Endodermal cell (in vitro differentiated cells): ENCODE measurements at regions not wholly inside any gene's neighbourhood (a gene's known extent, or its start where the extent isn't known, plus 50 kb on each side); places are given as distances from the start of the nearest gene placed in this dataset.

Experiments
- DNase-seq: peaks from one replicate; pipeline ENCODE4 v3.0.0-alpha.2; 2017
- H3K27ac ChIP-seq: 2 replicates; pipeline ENCODE4 v1.5.1; 2013; ENCODE audit warnings: mild to moderate bottlenecking, low read depth, low read length, moderate library complexity
- H3K27me3 ChIP-seq: 2 replicates; pipeline ENCODE4 v1.6.1; 2013; ENCODE audit warnings: mild to moderate bottlenecking, low read length, moderate library complexity; ENCODE audit not compliant: insufficient read depth, control insufficient read depth, poor library complexity, severe bottlenecking
- H3K36me3 ChIP-seq: 2 replicates; pipeline ENCODE4 v1.7.0; 2013; ENCODE audit warnings: mild to moderate bottlenecking, low read length, moderate library complexity; ENCODE audit not compliant: control insufficient read depth, insufficient read depth
- H3K4me1 ChIP-seq: one replicate; pipeline ENCODE4 v1.7.0; 2013; ENCODE audit warnings: low read length; ENCODE audit not compliant: control insufficient read depth, insufficient read depth
- H3K4me3 ChIP-seq: 2 replicates; pipeline ENCODE4 v1.5.1; 2013; ENCODE audit warnings: mild to moderate bottlenecking, low read length, moderate library complexity
- H3K9ac ChIP-seq: 2 replicates; pipeline ENCODE4 v1.6.1; 2013; ENCODE audit warnings: mild to moderate bottlenecking, low read length, moderate library complexity; ENCODE audit not compliant: poor library complexity, severe bottlenecking; ENCODE audit errors: extremely low read depth
- H3K9me3 ChIP-seq: 2 replicates; pipeline ENCODE4 v1.6.1; 2013; ENCODE audit warnings: mild to moderate bottlenecking, low read length, moderate library complexity; ENCODE audit not compliant: control insufficient read depth
- H3K27ac Mint-ChIP-seq: 2 replicates; pipeline ENCODE4 v1.8.0; 2020; ENCODE audit warnings: mixed read lengths
- H3K27me3 Mint-ChIP-seq: 2 replicates; pipeline ENCODE4 v1.8.0; 2021; ENCODE audit warnings: mild to moderate bottlenecking, mixed read lengths; ENCODE audit not compliant: insufficient read depth
- H3K36me3 Mint-ChIP-seq: 2 replicates; pipeline ENCODE4 v1.8.0; 2020; ENCODE audit warnings: low read depth, mixed read lengths
- H3K4me1 Mint-ChIP-seq: 2 replicates; pipeline ENCODE4 v1.8.0; 2020; ENCODE audit warnings: mixed read lengths
- H3K4me3 Mint-ChIP-seq: 2 replicates; pipeline ENCODE4 v1.8.0; 2020; ENCODE audit warnings: mild to moderate bottlenecking, moderate library complexity, mixed read lengths
- H3K9me3 Mint-ChIP-seq: 2 replicates; pipeline ENCODE4 v1.8.0; 2020; ENCODE audit warnings: mild to moderate bottlenecking, mixed read lengths
- WGBS, 2 experiments: methylation state at CpG; one replicate each; pipeline versions ENCODE4 v1.1.5 to v1.1.7; 2013; ENCODE audit warnings: missing lambda C conversion rate in 2 of 2, mixed read lengths in 1 of 2; ENCODE audit not compliant: insufficient coverage in 1 of 2, insufficient read length in 1 of 2; 5-methylcytosine and 5-hydroxymethylcytosine counted together
- TF ChIP-seq, protein P1 (sequence below): fragments of 200-600 bp; sonication (generic); conservative IDR thresholded peaks from 2 replicates; pipeline ENCODE4 v1.5.0; 2021; ENCODE audit warnings: antibody characterized with exemption, mild to moderate bottlenecking

DNA sequence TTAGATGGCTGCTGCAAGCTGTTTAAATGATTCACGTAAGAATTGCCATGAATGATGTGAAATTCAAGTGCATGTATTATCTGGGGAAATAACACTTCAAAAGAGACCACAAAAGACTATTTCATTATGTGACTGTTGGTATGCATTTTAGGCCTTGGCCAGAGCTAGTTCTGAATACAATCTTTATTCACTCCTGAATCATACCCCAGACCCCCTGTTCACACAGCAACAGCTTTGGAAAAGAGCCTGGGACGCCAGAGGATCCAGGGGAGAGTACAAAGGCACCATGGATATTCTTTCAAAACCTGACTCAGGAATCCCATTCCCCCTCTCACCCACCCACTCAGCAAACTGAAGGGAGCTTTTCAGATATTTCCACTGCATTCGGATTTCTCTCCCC, 377.1 kb upstream of the DPP6 start:
- Mint-ChIP-seq H3K4me1 (no peaks in the 10 kb centered on the region), H3K4me3 (no peak overlapping the region), H3K36me3 (peaks cover 5% of the 10 kb centered on the region), H3K9me3 (peaks cover 59% of the 10 kb centered on the region), H3K27me3 (no peaks in the 10 kb centered on the region), H3K27ac (no peak overlapping the region)
- H3K9me3 ChIP-seq: peaks cover 80% of the 10 kb centered on the region
- H3K9ac ChIP-seq: no peak overlapping the region
- no peak for DNase-seq
- no peaks in the 10 kb centered on the region for H3K27me3 ChIP-seq
- H3K4me3 ChIP-seq: no peak overlapping the region
- 20 to 56% methylated on average over 1 to 3 of the region's 3 CpGs for WGBS, 2 experiments
- H3K36me3 ChIP-seq: no peaks in the 10 kb centered on the region
- H3K4me1 ChIP-seq: no peaks in the 10 kb centered on the region
- no peak overlapping the region for H3K27ac ChIP-seq
- TF ChIP-seq, protein P1, sequence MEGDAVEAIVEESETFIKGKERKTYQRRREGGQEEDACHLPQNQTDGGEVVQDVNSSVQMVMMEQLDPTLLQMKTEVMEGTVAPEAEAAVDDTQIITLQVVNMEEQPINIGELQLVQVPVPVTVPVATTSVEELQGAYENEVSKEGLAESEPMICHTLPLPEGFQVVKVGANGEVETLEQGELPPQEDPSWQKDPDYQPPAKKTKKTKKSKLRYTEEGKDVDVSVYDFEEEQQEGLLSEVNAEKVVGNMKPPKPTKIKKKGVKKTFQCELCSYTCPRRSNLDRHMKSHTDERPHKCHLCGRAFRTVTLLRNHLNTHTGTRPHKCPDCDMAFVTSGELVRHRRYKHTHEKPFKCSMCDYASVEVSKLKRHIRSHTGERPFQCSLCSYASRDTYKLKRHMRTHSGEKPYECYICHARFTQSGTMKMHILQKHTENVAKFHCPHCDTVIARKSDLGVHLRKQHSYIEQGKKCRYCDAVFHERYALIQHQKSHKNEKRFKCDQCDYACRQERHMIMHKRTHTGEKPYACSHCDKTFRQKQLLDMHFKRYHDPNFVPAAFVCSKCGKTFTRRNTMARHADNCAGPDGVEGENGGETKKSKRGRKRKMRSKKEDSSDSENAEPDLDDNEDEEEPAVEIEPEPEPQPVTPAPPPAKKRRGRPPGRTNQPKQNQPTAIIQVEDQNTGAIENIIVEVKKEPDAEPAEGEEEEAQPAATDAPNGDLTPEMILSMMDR: no peak

DNA sequence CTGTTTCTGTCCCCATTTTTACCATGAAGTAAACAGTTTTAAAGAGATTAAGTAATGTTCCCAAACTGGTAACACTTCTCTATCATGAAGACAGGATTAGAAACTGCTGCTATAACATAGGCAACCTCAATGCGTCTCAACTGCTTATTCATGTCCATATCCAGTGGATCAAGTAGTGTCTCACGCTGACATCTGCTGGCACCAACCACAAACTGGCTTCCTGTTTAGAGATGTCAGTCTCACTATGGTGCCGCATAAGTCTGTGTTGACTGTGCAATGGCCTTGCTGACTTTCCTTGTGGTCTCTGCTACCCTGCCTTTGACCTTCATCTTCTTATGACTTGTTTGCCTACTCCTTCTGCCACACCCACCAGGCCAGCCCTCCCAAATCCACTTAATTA, 369.6 kb upstream of the DPP6 start:
- Histone ChIP-seq H3K27ac (no peak overlapping the region), H3K9ac (no peak overlapping the region), H3K4me1 (no peaks in the 10 kb centered on the region), H3K36me3 (no peaks in the 10 kb centered on the region), H3K9me3 (peaks cover 84% of the 10 kb centered on the region), H3K27me3 (no peaks in the 10 kb centered on the region), H3K4me3 (no peak overlapping the region)
- peak; percentile 66 for DNase-seq
- WGBS, 2 experiments: 75 to 79% methylated on average over 3 of the region's 3 CpGs
- H3K9me3 Mint-ChIP-seq: peaks cover 16% of the 10 kb centered on the region
- H3K27ac Mint-ChIP-seq: no peak overlapping the region
- no peak overlapping the region for H3K4me3 Mint-ChIP-seq
- peaks cover 2% of the 10 kb centered on the region for H3K36me3 Mint-ChIP-seq
- TF ChIP-seq, protein P1: no peak
- no peaks in the 10 kb centered on the region for H3K27me3 Mint-ChIP-seq
- H3K4me1 Mint-ChIP-seq: no peaks in the 10 kb centered on the region

DNA sequence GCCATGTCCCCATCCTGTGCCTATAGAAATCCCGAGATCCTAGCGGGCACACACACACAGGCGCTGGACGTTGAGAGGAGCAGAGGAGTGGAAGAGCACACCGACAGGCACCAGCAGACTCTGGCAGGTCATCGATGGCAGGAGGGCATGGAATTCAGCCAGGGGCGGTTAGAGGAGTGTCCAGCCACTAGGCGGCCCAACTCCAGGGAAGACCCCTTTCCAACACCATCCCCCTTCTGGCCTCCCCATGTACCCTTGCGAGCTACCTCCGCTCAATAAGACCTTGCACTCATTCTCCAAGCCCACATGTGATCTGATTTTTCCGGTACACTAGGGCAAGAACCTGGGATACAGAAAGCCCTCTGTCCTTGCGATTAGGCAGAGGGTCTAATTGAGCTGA, 356.0 kb upstream of the DPP6 start:
- 85 to 91% methylated on average over 10 to 12 of the region's 12 CpGs for WGBS, 2 experiments
- H3K27ac ChIP-seq: no peak overlapping the region
- DNase-seq: peak; percentile 59

More for the DNA sequence above, 356.0 kb upstream of the DPP6 start:
- peaks cover 91% of the 10 kb centered on the region for H3K9me3 Mint-ChIP-seq
- Histone ChIP-seq H3K9ac (no peak overlapping the region), H3K27me3 (no peaks in the 10 kb centered on the region), H3K4me1 (no peaks in the 10 kb centered on the region), H3K4me3 (no peak overlapping the region), H3K9me3 (peaks cover 79% of the 10 kb centered on the region), H3K36me3 (no peaks in the 10 kb centered on the region)
- H3K4me1 Mint-ChIP-seq: no peaks in the 10 kb centered on the region
- no peak overlapping the region for H3K27ac Mint-ChIP-seq
- H3K4me3 Mint-ChIP-seq: no peak overlapping the region
- TF ChIP-seq, protein P1: no peak
- no peaks in the 10 kb centered on the region for H3K27me3 Mint-ChIP-seq
- H3K36me3 Mint-ChIP-seq: no peaks in the 10 kb centered on the region
